Neutrophil (primary cell): ENCODE measurements at regions not wholly inside any gene's neighbourhood (a gene's known extent, or its start where the extent isn't known, plus 50 kb on each side); places are given as distances from the start of the nearest gene placed in this dataset.

Experiments
- H3K27ac ChIP-seq: fragments of 200-600 bp; sonication (generic); 2 replicates; pipeline ENCODE4 v1.5.1; 2016; ENCODE audit warnings: mild to moderate bottlenecking, moderate library complexity
- H3K27me3 ChIP-seq: fragments of 200-600 bp; sonication (generic); 2 replicates; pipeline ENCODE4 v1.6.0; 2016; ENCODE audit warnings: mild to moderate bottlenecking
- H3K36me3 ChIP-seq: fragments of 200-600 bp; sonication (generic); 2 replicates; pipeline ENCODE4 v1.5.1; 2017
- H3K4me1 ChIP-seq, 2 experiments: fragments of 200-600 bp in 1 of 2; sonication (generic) in 1 of 2; 1 replicate in 1 of 2; 2 replicates in 1 of 2; pipeline versions ENCODE4 v1.5.1 to v1.6.1; 2013 to 2016; ENCODE audit warnings: low read depth in 1 of 2, low read length in 1 of 2, mild to moderate bottlenecking in 1 of 2, moderate library complexity in 1 of 2; ENCODE audit not compliant: control insufficient read depth in 1 of 2, insufficient read depth in 1 of 2
- H3K4me3 ChIP-seq, 2 experiments: fragments of 200-600 bp in 1 of 2; sonication (generic) in 1 of 2; 1 replicate in 1 of 2; 2 replicates in 1 of 2; pipeline ENCODE4 v1.5.1; 2013 to 2016; ENCODE audit warnings: low read depth in 1 of 2, low read length in 1 of 2, mild to moderate bottlenecking in 1 of 2, moderate library complexity in 1 of 2
- H3K9me3 ChIP-seq: fragments of 200-600 bp; sonication (generic); 2 replicates; pipeline ENCODE4 v1.5.1; 2016
- TF ChIP-seq, protein P1 (sequence below): fragments of 200-600 bp; sonication (generic); IDR thresholded peaks from 2 replicates; pipeline ENCODE4 v1.5.1; 2016; ENCODE audit warnings: antibody characterized with exemption

DNA sequence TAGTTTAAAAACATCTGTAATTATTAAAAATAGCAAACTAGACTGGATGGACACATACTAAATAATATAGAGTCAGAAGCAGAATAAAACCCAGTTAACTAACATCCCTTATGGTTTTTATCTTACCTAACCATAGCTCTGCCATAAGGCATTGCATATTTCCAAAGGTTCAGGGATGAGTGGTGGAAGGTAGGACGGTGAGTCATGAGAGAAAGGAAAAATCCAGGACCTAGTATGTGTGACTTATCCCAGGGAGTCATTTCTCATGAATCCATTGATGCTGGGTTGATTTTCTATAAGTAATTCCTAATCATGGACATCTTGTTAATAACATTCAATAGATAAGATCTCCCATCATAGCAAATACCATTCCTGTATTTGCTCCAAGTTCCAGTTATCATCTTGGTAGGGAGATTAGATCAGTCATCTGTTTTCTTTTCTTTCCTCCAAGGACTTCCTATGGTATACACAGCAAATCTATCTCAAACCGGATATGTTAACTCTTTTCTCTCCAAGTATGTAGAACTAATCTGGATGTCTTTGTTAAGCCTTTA is 490.7 kb upstream of the B3GALT2 start:
- Histone ChIP-seq H3K27me3 (no peaks in the 10 kb centered on the region), H3K36me3 (no peaks in the 10 kb centered on the region), H3K4me1 (no peaks in the 10 kb centered on the region), H3K4me3 (no peak overlapping the region), H3K9me3 (no peaks in the 10 kb centered on the region), H3K27ac (no peak overlapping the region)
- TF ChIP-seq, protein P1, sequence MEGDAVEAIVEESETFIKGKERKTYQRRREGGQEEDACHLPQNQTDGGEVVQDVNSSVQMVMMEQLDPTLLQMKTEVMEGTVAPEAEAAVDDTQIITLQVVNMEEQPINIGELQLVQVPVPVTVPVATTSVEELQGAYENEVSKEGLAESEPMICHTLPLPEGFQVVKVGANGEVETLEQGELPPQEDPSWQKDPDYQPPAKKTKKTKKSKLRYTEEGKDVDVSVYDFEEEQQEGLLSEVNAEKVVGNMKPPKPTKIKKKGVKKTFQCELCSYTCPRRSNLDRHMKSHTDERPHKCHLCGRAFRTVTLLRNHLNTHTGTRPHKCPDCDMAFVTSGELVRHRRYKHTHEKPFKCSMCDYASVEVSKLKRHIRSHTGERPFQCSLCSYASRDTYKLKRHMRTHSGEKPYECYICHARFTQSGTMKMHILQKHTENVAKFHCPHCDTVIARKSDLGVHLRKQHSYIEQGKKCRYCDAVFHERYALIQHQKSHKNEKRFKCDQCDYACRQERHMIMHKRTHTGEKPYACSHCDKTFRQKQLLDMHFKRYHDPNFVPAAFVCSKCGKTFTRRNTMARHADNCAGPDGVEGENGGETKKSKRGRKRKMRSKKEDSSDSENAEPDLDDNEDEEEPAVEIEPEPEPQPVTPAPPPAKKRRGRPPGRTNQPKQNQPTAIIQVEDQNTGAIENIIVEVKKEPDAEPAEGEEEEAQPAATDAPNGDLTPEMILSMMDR = no peak

GRCh38 chr1:193674292-193674944 is 488.0 kb upstream of the B3GALT2 start:
- no peak overlapping the region for H3K27ac ChIP-seq

GRCh38 chr1:193666485-193667083 is 480.2 kb upstream of the B3GALT2 start:
- TF ChIP-seq, protein P1 = no peak

More at GRCh38 chr1:193674292-193674944, 488.0 kb upstream of the B3GALT2 start:
- Histone ChIP-seq H3K4me3 (no peak overlapping the region), H3K4me1 (no peaks in the 10 kb centered on the region), H3K9me3 (no peaks in the 10 kb centered on the region), H3K27me3 (no peaks in the 10 kb centered on the region), H3K36me3 (no peaks in the 10 kb centered on the region)
- TF ChIP-seq, protein P1 = no peak

GRCh38 chr1:193663965-193664364 is 477.6 kb upstream of the B3GALT2 start:
- Histone ChIP-seq H3K4me3 (no peak overlapping the region), H3K9me3 (no peaks in the 10 kb centered on the region), H3K4me1 (no peaks in the 10 kb centered on the region), H3K27ac (no peak overlapping the region), H3K36me3 (no peaks in the 10 kb centered on the region), H3K27me3 (no peaks in the 10 kb centered on the region)
- TF ChIP-seq, protein P1 = no peak

More at GRCh38 chr1:193666485-193667083, 480.2 kb upstream of the B3GALT2 start:
- Histone ChIP-seq H3K27ac (no peak overlapping the region), H3K27me3 (no peaks in the 10 kb centered on the region), H3K4me3 (no peak overlapping the region), H3K36me3 (no peaks in the 10 kb centered on the region), H3K4me1 (no peaks in the 10 kb centered on the region), H3K9me3 (no peaks in the 10 kb centered on the region)

GRCh38 chr1:193662030-193662429 is 475.6 kb upstream of the B3GALT2 start:
- Histone ChIP-seq H3K9me3 (no peaks in the 10 kb centered on the region), H3K4me3 (no peak overlapping the region), H3K27me3 (no peaks in the 10 kb centered on the region), H3K36me3 (no peaks in the 10 kb centered on the region), H3K27ac (no peak overlapping the region), H3K4me1 (no peaks in the 10 kb centered on the region)
- TF ChIP-seq, protein P1 = no peak
